ENCODE measurements at regions not wholly inside any gene's neighbourhood (a gene's known extent, or its start where the extent isn't known, plus 50 kb on each side); places are given as distances from the start of the nearest gene placed in this dataset.

GRCh38 chr4:117900832-117901231 lies 133.5 kb upstream of the NDST3 start:
- TF ChIP-seq CTCF (IDR thresholded peaks at IDR 0.05; ENCODE audit: low read depth, low read length, poor library complexity, severe bottlenecking): no peak
- no peak for TF ChIP-seq EZH2phosphoT487 (IDR thresholded peaks at IDR 0.05; ENCODE audit: borderline replicate concordance, low read length)
